ENCODE measurements at regions not wholly inside any gene's neighbourhood (a gene's known extent, or its start where the extent isn't known, plus 50 kb on each side); places are given as distances from the start of the nearest gene placed in this dataset.
A peak's percentile ranks its signal among the peaks of the same experiment; 100 is the strongest.
"Not testable (repeated sequence)": the region's sequence is repeated elsewhere in the genome, so short reads cannot be mapped to it uniquely, and the experiment has no call there.

- DNase-seq: no peak
Measured at GRCh38 chr7:83306502-83306901, 143.8 kb upstream of the PCLO start.

- DNase-seq: no peak
Measured at GRCh38 chr7:83305027-83305426, 142.3 kb upstream of the PCLO start.

DNA sequence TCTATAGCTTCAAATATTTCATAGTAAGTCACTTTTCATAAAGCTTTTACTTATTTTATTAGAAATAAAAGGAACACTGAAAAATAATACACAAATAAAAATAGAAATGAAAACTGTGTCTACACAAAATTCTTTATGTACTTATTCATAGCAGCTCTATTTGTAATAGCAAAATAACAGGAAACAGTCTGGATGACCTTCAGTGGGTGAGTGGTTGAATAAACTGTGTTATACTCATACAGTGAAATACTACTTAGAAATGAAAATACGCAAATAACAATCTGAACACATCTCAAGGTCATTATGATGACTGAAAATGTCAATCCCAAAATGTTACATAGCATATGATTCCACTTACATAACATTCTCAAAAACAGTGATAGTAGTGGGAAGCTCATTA is 138.7 kb upstream of the PCLO start:
- peak; percentile 3 for DNase-seq

DNA sequence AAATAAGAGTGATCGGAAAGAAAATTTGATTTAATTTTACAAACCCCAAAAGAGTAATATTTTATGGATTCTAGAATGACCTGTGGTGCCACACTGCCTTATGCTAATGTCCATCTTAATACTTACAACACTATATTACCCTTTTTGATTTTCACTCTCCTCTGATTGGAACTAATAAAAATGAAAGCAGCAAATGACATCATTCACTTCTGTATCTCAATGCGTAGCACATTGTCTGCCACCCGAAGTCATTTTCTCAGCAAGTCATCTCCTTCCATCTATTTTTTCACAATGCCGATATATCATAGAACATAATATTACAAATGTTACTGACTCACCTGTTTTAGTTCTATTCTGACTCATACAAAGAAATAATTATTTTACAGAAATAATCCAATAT is 127.5 kb upstream of the PCLO start:
- no peak for DNase-seq

- DNase-seq: no peak
Measured at GRCh38 chr7:83289419-83289993, 126.8 kb upstream of the PCLO start.

GRCh38 chr7:83280671-83281070 is 118.0 kb upstream of the PCLO start:
- no peak for DNase-seq

DNA sequence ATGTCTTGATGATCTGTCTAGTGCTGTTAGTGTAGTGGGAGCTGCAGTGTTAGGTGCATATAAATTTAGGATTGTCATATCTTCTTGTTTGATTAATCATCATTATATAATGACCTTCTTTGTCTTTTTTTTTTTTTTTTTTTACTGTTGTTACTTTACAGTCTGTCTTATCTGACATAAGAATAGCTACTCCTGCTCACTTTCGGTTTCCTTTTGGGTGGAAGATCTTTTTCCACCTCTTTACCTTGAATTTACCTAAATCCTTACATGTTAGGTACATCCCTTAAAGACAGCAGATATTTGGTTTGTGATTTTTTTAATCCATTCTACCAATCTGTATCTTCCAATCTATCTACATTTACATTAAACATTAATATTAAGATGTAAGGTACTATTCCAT is 113.6 kb upstream of the PCLO start:
- no peak for DNase-seq

DNA sequence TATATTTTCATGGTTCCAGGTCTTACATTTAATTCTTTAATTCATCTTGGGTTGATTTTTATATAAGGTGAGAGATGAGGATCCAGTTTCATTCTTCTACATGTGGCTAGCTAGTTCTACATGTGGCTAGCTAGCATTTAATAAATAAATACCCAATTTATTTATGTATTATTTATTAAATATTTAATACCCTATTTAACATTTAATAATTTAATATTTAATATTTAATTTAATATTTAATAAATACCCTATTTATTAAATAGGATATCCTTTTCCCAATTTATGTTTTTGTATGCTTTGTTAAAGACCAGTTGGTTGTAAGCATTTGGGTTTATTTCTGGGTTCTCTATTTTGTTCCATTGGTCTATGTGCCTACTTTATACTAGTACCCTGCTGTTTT is 111.0 kb upstream of the PCLO start:
- DNase-seq: no peak

GRCh38 chr7:83271212-83272099 is 108.8 kb upstream of the PCLO start:
- DNase-seq: peak; percentile 20

GRCh38 chr7:83270407-83270806 is 107.7 kb upstream of the PCLO start:
- no peak for DNase-seq

DNA sequence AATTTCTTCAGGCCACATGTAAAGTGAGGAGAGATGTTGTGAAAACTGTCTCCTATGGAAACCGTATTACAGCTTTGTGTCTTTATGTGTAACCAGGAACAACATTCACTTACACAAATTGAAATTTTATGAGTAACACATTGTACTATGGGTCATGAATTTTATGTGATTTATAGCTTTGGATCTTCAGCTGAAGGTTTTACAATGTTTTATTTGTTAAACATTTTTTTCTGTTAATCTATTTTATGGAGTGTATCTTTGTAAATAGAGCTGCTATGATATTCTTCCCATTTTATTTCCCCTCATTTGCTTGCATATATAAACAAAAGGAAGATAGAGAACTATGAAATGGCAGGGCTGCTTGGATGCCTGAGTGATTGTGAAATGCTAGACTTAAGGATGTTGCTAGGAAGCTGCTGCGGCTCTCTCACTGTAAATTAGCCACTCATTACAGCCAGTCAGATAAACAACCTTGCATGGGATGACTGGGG is 104.5 kb upstream of the PCLO start:
- DNase-seq: peak; percentile 22

- peak; percentile 39 for DNase-seq
Measured at GRCh38 chr7:83263442-83264034, 100.9 kb upstream of the PCLO start.

DNA sequence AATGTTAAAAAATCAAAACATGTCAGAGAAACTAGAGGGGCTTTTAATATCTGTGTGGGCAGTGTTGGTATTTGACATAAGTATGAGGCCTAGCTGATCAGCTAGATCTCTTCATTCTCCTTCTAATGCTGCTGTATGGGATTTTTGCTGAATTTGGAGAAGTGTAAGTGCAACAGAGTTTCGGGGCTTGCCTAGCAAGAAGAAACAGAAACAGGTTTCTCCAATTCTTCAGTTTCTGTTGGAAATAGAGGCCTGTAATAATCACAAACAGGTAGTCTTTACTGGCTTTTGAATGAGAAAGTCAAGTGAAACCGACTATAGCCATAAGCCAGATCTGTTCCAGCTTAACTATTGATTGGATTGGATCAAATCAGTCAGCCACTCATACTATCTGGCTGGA is 96.4 kb upstream of the PCLO start:
- no peak for DNase-seq

DNA sequence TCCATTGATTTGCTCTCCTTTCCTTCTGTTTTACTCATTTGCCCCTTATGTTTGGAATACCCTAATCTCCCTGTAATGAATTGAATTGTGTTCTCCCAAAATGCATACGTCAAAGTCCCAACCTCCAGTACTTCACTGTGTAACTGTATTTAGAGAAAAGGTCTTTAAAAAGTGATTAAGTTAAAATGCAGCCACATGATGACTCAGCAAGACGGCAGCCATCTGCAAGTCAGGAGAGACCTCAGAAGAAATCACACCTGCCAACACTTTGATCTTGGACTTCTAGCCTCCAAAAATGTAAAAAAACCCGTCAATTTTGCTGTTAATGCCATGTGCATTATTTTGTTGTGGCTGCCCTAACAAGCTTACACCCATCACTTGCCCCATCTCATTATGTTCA is 85.3 kb upstream of the PCLO start:
- no peak for DNase-seq

DNA sequence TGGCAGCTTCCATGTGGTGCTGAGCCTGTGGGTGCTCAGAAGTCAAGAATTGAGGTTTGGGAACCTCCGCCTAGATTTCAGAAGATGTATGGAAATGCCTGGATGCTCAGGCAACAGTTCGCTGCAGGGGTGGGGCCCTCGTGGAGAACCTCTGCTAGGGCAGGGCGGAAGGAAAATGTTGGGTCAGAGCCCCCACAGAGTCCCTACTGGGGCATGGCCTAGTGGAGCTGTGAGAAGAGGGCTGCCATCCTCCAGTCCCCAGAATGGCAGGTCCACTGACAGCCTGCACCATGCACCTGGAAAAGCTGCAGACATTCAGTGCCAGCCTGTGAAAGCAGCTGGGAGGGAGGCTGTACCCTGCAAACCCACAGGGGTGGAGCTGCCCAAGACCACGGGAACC is 56.5 kb upstream of the PCLO start:
- DNase-seq: not testable (repeated sequence)

GRCh38 chr7:83212883-83213282 is 50.2 kb upstream of the PCLO start:
- no peak for DNase-seq
